SK-N-SH treated with all-trans-retinoic acid at 6 μM for 48 hours (cell line): ENCODE measurements at regions not wholly inside any gene's neighbourhood (a gene's known extent, or its start where the extent isn't known, plus 50 kb on each side); places are given as distances from the start of the nearest gene placed in this dataset.

ENCODE experiments used
- ZFP3 ChIP-seq: fragments of 250-450 bp; sonication (Bioruptor Pico); IDR thresholded peaks from 2 replicates; pipeline ENCODE4 v1.5.0; 2020; ENCODE audit warnings: mild to moderate bottlenecking, moderate library complexity
- TF ChIP-seq, protein P1 (sequence below): fragments of 250-450 bp; sonication (Bioruptor Pico); IDR thresholded peaks from 2 replicates; pipeline ENCODE4 v1.5.0; 2020; ENCODE audit warnings: mild to moderate bottlenecking, moderate library complexity

DNA sequence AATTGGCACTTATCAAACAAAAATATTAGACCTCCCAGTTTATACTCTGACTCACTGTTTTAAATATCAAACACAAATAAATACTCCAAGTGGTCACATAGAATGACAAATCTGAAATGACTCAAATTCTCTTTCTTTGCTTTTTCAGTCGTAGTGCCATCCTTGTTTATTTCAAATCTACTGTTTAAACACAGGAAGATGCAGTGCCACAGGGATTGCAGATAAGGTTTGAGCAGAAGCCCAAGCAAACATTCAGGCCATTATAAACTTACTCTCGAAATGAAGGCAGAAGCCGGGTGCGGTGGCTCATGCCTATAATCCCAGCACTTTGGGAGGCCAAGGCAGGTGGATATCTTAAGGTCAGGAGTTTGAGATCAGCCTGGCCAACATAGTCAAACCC, 255.4 kb upstream of the PLXNA2 start:
- TF ChIP-seq, protein P1, sequence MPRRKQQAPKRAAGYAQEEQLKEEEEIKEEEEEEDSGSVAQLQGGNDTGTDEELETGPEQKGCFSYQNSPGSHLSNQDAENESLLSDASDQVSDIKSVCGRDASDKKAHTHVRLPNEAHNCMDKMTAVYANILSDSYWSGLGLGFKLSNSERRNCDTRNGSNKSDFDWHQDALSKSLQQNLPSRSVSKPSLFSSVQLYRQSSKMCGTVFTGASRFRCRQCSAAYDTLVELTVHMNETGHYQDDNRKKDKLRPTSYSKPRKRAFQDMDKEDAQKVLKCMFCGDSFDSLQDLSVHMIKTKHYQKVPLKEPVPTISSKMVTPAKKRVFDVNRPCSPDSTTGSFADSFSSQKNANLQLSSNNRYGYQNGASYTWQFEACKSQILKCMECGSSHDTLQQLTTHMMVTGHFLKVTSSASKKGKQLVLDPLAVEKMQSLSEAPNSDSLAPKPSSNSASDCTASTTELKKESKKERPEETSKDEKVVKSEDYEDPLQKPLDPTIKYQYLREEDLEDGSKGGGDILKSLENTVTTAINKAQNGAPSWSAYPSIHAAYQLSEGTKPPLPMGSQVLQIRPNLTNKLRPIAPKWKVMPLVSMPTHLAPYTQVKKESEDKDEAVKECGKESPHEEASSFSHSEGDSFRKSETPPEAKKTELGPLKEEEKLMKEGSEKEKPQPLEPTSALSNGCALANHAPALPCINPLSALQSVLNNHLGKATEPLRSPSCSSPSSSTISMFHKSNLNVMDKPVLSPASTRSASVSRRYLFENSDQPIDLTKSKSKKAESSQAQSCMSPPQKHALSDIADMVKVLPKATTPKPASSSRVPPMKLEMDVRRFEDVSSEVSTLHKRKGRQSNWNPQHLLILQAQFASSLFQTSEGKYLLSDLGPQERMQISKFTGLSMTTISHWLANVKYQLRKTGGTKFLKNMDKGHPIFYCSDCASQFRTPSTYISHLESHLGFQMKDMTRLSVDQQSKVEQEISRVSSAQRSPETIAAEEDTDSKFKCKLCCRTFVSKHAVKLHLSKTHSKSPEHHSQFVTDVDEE, result no peak
- no peak for TF ChIP-seq ZFP3
